Uterus (tissue), 3 donors: ENCODE measurements at regions not wholly inside any gene's neighbourhood (a gene's known extent, or its start where the extent isn't known, plus 50 kb on each side); places are given as distances from the start of the nearest gene placed in this dataset.
A peak's percentile ranks its signal among the peaks of the same experiment; 100 is the strongest.

Experiments used
- DNase-seq, 2 donors: peaks; one replicate each; pipeline ENCODE4 v3.0.0-alpha.2; 2019 to 2020
- H3K27ac ChIP-seq, 2 donors: fragments of 200-600 bp; sonication (generic); 1 replicate in 1 of 2; 2 replicates in 1 of 2; pipeline ENCODE4 v1.5.1; 2016 to 2018
- H3K27me3 ChIP-seq, 2 donors: fragments of 200-600 bp; sonication (generic); one replicate each; pipeline ENCODE4 v1.5.1; 2018 to 2019; ENCODE audit warnings: control low read depth in 1 of 2
- H3K36me3 ChIP-seq, 2 donors: fragments of 200-600 bp; sonication (generic); one replicate each; pipeline ENCODE4 v1.5.1; 2019; ENCODE audit warnings: control low read depth in 1 of 2
- H3K4me1 ChIP-seq, 2 donors: fragments of 200-600 bp; sonication (generic); one replicate each; pipeline ENCODE4 v1.5.1; 2018 to 2019; ENCODE audit warnings: control low read depth in 1 of 2
- H3K4me3 ChIP-seq, 2 donors: fragments of 200-600 bp; sonication (generic); 1 replicate in 1 of 2; 2 replicates in 1 of 2; pipeline ENCODE4 v1.5.1; 2018 to 2019; ENCODE audit warnings: mild to moderate bottlenecking in 1 of 2
- H3K9me3 ChIP-seq, 2 donors: fragments of 200-600 bp; sonication (generic); one replicate each; pipeline ENCODE4 v1.5.1; 2019; ENCODE audit warnings: control low read depth in 1 of 2
- POLR2A ChIP-seq, 2 donors: fragments of 450-650 bp; IDR thresholded peaks; one replicate each; pipeline ENCODE4 v1.6.1; 2016; ENCODE audit warnings: antibody characterized with exemption in 2 of 2, mild to moderate bottlenecking in 1 of 2, moderate library complexity in 1 of 2
- intact Hi-C: fragments of 100-400 bp; cut with DNase I; formaldehyde crosslinking; loops from one replicate; pipeline ENCODE4 v1.15.1; 2023; ENCODE audit warnings: low total_unique reads
- TF ChIP-seq, protein P1 (sequence below), 4 experiments: fragments of 200-600 bp in 2 of 4; fragments of 450-650 bp in 2 of 4; sonication (generic) in 2 of 4; IDR thresholded peaks; one replicate each; pipeline ENCODE4 v1.5.1; 2016 to 2019; ENCODE audit warnings: antibody characterized with exemption in 4 of 4, mild to moderate bottlenecking in 2 of 4, moderate library complexity in 1 of 4
- donor health status: DM: yes; HTN: yes; CAD: no.

DNA sequence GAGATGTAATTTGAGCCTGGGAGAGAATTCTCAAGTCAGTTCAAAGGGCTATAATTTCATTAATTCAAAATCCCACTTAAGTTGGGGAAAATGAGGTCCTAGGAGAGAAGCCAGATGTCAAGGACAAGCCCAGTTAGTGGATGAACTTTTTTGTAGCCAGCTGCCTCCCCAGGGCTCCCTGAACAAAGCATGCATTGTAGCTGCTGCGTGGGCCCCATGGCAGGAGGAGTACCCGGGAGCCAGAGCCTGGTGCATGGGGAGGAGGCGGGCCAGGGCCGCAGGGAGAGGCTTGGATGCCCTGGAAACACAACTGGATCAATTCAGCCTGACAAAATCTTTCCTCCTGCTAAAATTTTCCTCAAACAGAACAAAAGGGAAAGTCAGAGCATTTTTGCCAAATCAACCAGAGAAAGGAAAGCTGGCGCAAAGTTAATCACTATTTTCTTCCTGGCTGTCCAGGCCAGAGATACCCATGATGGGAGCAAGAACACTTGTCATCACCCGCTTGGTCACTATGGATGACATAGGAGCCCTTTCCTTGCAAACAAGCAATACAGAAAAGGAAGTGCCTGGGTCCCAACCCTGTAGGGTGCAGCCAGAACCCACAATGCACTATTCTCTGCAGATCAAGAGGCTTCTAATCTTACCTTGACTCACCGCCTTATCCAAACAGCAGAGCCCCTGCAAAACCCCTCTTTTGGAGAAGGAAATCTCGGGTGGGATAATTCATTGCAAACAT lies 248.1 kb upstream of the RAB4A start:
- no peak overlapping the region for H3K27ac ChIP-seq
- DNase-seq = no peak

DNA sequence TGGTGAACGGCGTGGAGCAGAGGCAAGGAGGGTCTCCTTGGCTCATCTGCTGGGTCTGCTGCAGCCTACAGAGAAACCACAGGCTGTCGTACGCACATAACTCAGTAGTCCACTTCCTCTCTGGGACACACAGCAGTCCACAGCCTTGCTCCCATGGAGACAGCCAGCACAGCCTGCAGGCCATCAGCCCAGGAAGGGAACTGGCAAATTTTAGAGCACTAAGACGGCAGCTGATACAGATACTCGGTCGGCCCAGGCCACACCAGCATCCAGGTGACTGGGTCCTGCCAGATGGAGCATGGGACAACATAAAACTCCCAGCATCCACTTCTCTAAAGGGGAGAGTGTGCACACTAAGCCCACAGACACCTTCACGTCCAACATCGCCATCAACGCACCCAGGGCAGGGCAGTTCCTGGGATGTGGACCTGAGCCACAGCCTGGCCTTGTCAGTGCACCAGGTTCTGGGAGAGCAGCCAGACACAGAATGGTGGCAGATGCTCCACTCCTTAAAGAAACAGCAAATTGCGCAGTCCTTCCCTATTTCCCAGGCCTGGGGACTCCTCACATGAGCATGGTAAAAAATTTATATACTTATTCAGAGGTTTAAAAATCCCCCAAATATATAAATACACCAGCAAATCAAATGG lies 247.1 kb upstream of the RAB4A start:
- Histone ChIP-seq H3K4me1 (no peaks in the 10 kb centered on the region), H3K9me3 (no peaks in the 10 kb centered on the region), H3K4me3 (no peak overlapping the region), H3K27me3 (no peaks in the 10 kb centered on the region), H3K36me3 (no peaks in the 10 kb centered on the region), H3K27ac (no peak overlapping the region)
- DNase-seq = no peak
- intact Hi-C loops = no loop called here
- TF ChIP-seq, protein P1, sequence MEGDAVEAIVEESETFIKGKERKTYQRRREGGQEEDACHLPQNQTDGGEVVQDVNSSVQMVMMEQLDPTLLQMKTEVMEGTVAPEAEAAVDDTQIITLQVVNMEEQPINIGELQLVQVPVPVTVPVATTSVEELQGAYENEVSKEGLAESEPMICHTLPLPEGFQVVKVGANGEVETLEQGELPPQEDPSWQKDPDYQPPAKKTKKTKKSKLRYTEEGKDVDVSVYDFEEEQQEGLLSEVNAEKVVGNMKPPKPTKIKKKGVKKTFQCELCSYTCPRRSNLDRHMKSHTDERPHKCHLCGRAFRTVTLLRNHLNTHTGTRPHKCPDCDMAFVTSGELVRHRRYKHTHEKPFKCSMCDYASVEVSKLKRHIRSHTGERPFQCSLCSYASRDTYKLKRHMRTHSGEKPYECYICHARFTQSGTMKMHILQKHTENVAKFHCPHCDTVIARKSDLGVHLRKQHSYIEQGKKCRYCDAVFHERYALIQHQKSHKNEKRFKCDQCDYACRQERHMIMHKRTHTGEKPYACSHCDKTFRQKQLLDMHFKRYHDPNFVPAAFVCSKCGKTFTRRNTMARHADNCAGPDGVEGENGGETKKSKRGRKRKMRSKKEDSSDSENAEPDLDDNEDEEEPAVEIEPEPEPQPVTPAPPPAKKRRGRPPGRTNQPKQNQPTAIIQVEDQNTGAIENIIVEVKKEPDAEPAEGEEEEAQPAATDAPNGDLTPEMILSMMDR (IDR thresholded peaks at IDR 0.05) = no peak
- TF ChIP-seq POLR2A (IDR thresholded peaks at IDR 0.05) = no peak

More for the DNA sequence above, 248.1 kb upstream of the RAB4A start:
- H3K4me3 ChIP-seq = no peak overlapping the region
- no peaks in the 10 kb centered on the region for H3K4me1 ChIP-seq
- no peaks in the 10 kb centered on the region for H3K36me3 ChIP-seq
- no peak for TF ChIP-seq POLR2A (IDR thresholded peaks at IDR 0.05)
- H3K9me3 ChIP-seq = no peaks in the 10 kb centered on the region
- H3K27me3 ChIP-seq = no peaks in the 10 kb centered on the region
- intact Hi-C loops = no loop called here

DNA sequence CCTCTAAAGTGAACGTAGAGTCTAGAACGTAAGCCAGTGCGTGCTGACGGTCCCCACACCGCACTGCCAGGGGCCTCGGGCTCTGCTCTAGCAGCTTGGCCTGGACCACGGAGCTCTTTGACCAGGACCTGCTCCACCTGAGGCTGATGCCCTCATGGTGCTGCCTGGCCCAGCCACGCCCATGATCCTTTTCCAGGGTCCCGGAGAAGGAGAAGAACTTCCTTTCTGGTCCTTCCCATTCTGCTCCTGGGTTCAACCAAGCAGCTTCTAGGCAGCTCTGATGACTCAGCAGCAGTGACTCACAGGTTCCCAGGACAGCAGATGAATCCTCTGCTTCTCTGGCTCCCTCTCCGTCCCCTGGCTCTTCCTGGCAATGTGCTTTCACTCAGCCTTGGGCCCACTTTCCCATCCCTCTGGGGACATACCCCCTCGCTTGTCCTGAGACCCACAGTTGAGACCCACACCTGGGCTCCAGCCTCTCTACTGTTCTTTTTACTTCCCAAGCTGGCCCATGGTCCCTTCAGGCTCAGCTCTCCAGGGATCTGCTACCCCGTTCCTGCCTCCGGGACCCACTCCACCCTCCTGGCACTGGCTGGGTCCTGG lies 246.3 kb upstream of the RAB4A start:
- peak; percentile 45 to 66 for DNase-seq
- intact Hi-C loops = no loop called here
- Histone ChIP-seq H3K4me3 (no peak overlapping the region), H3K27ac (no peak overlapping the region), H3K27me3 (no peaks in the 10 kb centered on the region), H3K4me1 (no peaks in the 10 kb centered on the region), H3K36me3 (no peaks in the 10 kb centered on the region), H3K9me3 (no peaks in the 10 kb centered on the region)
- TF ChIP-seq, protein P1 (IDR thresholded peaks at IDR 0.05) = no peak
- TF ChIP-seq POLR2A (IDR thresholded peaks at IDR 0.05) = no peak

DNA sequence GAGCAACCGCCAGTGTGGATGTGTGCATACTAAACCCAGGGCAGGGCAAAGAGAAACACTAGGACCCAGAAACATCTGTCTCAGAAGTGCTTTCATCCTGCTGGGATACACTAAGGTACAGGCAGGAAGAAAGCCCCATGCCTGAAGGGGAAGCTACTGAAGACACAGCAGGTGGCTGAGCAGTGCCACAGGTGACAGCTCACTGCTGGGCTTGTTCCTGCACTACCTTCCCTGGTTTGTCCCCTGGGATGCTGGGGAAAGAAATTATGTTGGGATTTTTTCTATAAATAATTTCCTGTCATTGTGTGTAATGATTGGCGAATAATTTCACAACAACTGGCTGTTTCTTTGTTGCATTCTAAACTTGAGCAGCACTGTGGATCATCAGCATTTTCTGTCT lies 245.3 kb upstream of the RAB4A start:
- no peak for TF ChIP-seq POLR2A (IDR thresholded peaks at IDR 0.05)
- TF ChIP-seq, protein P1 (IDR thresholded peaks at IDR 0.05) = no peak
- Histone ChIP-seq H3K36me3 (no peaks in the 10 kb centered on the region), H3K4me1 (no peaks in the 10 kb centered on the region), H3K27me3 (no peaks in the 10 kb centered on the region), H3K4me3 (no peak overlapping the region), H3K27ac (no peak overlapping the region), H3K9me3 (no peaks in the 10 kb centered on the region)
- DNase-seq = no peak
- intact Hi-C loops = no loop called here

DNA sequence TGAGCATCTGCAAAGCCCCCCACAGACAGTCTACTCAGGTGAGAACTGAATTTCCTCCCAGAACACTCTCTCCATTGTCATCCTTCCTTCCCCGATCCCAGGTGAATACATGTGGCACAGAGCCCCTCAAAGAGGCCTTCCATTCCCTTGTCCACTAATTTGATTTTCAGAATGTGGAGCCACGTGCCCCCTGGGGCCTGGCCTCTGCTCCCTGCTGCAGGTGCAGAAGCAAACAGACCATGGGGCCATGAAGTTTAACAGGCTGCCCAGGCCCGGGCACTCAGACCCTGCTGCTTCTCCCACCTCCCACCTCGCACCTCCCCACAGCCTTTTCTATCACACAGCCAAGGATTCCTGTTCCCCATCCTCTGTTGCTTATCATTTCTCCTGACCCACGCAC lies 243.8 kb upstream of the RAB4A start:
- Histone ChIP-seq H3K27ac (no peak overlapping the region), H3K36me3 (no peaks in the 10 kb centered on the region), H3K4me1 (no peaks in the 10 kb centered on the region), H3K27me3 (no peaks in the 10 kb centered on the region), H3K4me3 (no peak overlapping the region), H3K9me3 (no peaks in the 10 kb centered on the region)
- no peak for DNase-seq
- no peak for TF ChIP-seq POLR2A (IDR thresholded peaks at IDR 0.05)
- TF ChIP-seq, protein P1 (IDR thresholded peaks at IDR 0.05) = no peak
- intact Hi-C loops = no loop called here
